GM19467 (cell line): ENCODE measurements at regions not wholly inside any gene's neighbourhood (a gene's known extent, or its start where the extent isn't known, plus 50 kb on each side); places are given as distances from the start of the nearest gene placed in this dataset.

ENCODE experiments used
- ATAC-seq: cut with Tn5 transposase; IDR thresholded peaks from one replicate; pipeline ENCODE4 v1.9.1; 2021; ENCODE audit warnings: mild to moderate bottlenecking, moderate library complexity; ENCODE audit not compliant: unreplicated experiment

DNA sequence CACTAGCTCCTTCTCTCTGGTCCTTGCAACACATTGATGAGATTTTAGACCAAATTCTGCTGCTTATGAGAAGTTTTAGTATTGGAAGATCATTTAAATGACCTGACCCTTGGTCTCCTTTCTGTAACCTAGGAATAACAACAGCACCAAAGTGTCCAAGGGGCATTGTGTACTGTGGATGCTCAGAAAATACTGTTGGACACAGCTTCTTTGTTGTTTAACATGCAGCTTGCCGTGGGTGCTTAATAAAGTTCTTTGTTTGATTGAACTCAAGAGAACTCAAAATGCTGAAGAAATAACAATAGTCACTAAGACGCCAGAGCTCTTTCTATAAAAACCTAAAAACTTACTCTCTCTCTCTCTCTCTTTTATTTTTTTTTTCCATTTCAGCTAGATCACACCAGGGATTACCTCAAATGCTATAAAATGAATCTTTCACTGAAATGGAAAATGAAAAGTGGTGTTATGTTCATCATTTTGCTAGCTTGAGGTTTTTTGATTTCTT lies 548.9 kb upstream of the CDH8 start:
- ATAC-seq: no peak

DNA sequence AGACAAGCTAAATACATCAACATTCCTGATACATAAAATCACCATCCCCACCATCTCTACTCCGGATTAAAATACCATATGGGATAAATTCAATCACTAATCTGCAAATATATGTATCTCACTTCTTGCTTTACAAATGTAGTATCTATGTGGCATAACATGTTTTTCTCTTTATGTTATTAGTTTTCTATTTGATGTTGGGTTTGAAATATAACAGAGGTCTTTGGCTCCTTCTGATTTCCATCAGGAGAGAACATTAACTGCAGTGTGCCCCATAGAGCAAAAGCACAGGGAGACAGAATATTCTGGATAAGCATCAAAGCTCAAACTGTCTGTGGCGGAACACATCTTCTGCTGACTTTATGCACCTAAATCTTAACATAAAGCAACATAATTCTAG lies 547.2 kb upstream of the CDH8 start:
- ATAC-seq: no peak

DNA sequence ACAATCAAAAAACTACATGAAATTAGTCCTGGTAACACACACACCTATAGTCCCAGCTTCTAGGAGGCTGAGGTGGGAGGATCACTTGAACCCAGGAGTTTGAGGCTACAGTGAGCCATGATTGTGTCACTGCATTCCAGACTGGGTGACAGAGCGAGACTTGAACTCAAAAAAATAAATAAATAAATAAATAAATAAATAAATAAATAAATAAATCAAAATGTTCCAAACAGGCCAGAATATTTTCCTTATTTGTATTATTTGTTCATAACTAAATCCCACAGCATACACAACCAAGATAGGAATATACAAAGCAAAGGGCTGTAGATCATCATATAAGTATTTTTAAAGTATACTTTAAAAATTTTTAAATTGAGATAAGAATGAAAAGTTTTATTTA lies 537.2 kb upstream of the CDH8 start:
- ATAC-seq: no peak

GRCh38 chr16:62568926-62569325 lies 532.7 kb upstream of the CDH8 start:
- no peak for ATAC-seq

DNA sequence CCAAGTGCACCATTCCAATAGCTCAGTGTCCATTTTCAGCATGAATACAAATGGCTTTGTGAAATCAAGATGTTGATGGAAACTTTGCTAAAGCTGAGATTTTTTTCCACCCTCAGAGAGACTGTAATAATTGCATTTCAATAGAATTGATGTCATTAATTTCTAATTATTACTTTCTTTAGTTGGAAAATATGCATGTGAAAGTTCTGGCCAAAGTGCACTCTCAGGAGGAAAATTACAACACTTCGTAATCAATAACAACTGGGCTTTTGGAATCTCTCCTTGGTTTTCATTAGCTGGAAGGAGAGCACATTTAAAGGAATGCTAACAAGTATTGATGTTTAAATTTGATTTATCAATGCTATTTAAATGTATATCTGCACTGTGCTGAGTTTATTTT lies 529.5 kb upstream of the CDH8 start:
- ATAC-seq: no peak

GRCh38 chr16:62564291-62564690 lies 528.1 kb upstream of the CDH8 start:
- no peak for ATAC-seq

- ATAC-seq: no peak
These were observed 525.9 kb upstream of the CDH8 start for GRCh38 chr16:62562121-62562520.

- no peak for ATAC-seq
These were observed 513.6 kb upstream of the CDH8 start for GRCh38 chr16:62549875-62550274.

- ATAC-seq: no peak
These were observed 511.9 kb upstream of the CDH8 start for GRCh38 chr16:62548095-62548494.

DNA sequence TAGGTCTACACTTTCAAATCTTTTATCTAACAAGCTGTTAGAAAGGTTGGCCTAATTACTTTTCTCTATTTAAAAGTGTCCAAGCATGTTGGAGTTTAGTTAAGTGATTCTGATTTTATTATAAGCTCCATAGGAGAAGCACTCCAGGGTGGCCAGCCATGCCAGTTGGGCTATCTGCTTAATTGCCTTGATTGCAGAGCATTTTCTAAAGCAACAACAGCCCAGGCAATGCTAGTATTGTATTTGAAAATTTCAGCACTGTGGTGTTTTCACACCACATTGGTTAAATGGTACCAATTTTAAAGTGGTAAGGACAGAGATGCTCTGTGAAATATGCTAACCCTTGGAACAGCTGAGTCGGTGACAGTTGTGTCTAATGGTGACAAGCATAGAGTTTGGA lies 510.5 kb upstream of the CDH8 start:
- ATAC-seq: no peak

- ATAC-seq: no peak
These were observed 508.8 kb upstream of the CDH8 start for GRCh38 chr16:62545039-62545438.

- no peak for ATAC-seq
These were observed 507.3 kb upstream of the CDH8 start for GRCh38 chr16:62543516-62543915.

GRCh38 chr16:62539657-62540056 lies 503.4 kb upstream of the CDH8 start:
- ATAC-seq: no peak

- no peak for ATAC-seq
These were observed 494.2 kb upstream of the CDH8 start for GRCh38 chr16:62530426-62530825.

GRCh38 chr16:62516001-62516400 lies 479.8 kb upstream of the CDH8 start:
- no peak for ATAC-seq

GRCh38 chr16:62503073-62503472 lies 466.8 kb upstream of the CDH8 start:
- no peak for ATAC-seq

DNA sequence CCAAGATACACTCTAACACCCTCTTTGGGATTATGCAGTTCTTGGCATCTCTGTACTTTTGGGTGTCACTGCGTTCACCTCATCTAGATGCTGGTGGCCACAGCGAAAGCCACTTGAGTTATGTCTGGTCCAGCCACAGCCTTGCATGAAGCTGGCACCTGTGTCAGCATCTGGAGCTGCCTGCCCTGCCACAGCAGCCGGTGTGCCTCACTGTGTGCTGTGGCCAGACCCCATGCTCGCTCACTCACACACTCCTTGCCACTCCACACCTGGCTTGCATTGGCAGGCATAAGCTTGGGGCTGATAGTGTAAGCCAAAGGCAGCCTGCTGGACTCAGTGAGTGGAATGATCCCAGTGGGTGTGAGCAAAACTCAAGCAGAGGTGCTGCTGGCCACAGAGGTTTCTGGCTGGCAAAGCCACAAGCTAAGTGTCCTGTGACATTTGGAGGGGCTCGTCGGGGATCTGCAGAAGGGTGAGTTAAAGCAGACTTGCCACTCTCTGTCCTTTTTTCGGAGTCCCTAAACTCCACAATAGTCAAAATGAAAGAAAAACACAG lies 442.7 kb upstream of the CDH8 start:
- ATAC-seq: no peak

DNA sequence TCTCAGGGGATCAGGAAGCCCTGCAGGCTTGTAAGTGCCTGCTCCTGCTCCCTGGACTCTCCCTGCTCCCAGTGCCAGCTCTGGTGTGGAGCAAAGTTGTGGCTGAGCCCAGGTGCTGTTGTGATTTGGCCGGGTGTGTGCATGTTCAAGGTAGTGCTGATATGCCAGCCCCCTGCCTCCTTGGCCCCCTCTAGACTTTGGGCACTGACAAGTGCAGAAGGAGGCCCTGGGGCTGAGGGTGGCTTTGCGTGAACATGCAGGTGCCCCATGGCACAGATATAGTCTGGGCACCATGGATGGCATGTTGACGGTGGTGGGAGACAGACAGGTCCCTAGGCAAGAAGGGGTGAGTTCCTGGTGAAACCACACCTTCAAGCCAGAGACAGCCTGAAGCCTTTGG lies 441.6 kb upstream of the CDH8 start:
- no peak for ATAC-seq

DNA sequence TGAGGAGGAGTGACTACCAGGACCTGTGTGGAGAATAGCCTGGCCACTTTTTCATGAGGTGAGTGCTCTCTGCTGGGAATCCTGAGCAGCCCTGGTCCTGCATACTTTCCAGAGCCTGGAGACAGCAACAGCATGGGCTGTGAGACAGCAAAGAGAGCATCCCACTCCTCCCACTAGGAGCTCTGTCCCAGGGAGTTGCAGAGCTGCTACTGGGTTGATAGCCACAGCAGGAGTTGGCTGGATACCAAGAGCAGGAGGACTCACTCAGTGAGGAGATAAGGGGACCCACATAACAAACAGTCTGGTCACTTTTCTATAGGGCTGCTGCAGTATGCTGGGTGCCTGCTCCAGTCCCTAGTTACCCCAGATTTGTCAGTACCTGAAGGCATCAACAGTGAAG lies 439.3 kb upstream of the CDH8 start:
- no peak for ATAC-seq

- no peak for ATAC-seq
These were observed 426.7 kb upstream of the CDH8 start for GRCh38 chr16:62462971-62463370.

DNA sequence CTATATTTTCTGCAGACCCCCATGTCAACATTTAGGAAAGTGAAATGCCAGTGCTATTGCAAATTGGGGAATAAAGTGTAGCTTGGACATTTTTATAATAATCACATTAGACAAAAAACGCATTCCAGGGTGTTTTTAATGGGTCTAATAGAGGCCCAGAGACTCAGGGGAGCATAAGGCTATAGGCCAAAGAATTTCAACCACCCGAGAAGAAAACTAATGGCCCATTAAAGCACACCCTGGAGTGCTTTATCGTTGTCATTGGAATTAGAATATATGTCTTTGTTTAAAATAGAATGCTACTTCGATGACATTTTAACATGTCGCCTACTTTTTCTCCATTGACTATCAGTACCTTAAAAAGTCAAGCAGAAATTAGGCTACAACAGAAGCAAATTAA lies 414.1 kb upstream of the CDH8 start:
- no peak for ATAC-seq

- ATAC-seq: no peak
These were observed 409.7 kb upstream of the CDH8 start for GRCh38 chr16:62445909-62446308.

GRCh38 chr16:62424206-62424605 lies 388.0 kb upstream of the CDH8 start:
- no peak for ATAC-seq
